SHP77 (cell line): ENCODE measurements at regions not wholly inside any gene's neighbourhood (a gene's known extent, or its start where the extent isn't known, plus 50 kb on each side); places are given as distances from the start of the nearest gene placed in this dataset.
"Not testable (repeated sequence)": the region's sequence is repeated elsewhere in the genome, so short reads cannot be mapped to it uniquely, and the experiment has no call there.

Source experiments
- DNase-seq, 2 experiments: peaks; one replicate each; lab custom pipeline; 2025; lab: John Stamatoyannopoulos, UW

DNA sequence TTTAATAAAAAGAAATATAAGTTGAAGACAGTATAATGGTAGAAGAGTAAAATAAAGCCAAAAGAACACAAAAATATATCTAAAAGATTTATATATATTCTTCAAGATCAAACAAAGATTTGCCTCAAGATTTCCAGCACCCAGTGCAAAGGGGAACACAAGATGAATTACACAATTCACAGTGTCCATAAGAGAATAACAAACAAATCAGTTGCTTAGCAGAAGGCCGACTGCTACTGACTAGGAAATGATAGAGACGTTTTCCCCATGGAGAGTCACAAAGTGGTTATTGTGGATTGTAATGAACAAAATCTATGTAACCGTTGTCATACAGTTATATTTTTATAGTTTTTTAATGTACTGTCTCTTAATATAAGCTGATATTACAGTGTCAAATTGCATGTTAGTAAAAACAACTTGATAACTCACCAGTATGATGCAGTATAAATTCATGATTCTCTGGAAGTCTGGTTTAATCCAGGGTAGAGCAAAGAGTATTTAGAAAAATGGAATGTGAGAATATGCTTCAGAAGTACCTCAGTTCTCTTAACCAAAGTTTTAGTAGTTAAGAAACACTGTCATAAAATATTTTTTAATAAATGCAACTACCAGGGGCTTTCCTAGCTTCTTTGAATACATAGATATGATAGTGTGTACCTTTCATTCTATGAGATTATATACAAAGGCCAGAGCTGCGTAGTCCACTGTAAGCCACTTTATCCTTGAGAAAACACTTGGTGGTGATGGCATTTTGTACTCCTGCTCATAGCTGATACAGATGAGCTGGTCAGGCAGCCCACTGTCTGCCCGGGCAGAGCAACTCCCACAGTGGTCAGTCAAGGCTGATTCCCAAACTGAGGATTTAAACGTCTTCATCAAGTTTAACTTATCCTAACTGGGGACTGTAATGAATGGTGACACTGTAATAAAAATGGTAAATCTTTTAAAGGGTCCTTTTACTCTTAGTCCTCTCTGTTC lies 180.5 kb upstream of the DTNA start:
- no peak for DNase-seq

DNA sequence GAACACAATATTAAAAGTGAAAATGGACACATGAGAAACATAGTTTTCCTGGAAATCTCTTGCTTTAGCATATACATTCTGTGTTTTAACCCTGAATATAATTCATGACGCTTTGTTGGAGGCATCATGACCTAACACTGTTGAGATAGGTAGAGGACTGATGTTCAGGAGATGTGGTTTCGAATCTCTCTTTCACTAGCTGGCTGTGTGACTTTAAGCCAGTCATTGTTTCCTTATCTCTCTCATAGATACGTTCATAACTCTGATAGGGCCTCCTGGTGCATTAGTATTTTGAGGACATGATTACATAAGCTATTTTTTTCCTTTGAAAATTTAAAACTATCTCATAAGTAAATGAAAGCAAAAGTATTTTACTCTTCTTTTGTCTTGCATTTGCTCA lies 179.0 kb upstream of the DTNA start:
- no peak for DNase-seq

DNA sequence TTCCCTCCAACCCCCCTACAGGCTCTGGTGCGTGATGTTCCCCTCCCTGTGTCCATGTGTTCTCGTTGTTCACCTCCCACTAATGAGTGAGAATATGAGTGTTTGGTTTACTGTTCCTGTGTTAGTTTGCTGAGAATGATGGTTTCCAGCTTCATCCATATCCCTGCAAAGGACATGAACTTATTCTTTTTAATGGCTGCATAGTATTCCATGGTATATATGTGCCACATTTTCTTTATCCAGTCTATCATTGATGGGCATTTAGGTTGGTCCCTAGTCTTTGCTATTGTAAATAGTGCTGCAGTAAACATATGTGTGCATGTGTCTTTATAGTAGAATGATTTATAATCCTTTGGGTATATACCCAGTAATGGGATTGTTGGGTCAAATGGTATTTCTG lies 175.5 kb upstream of the DTNA start:
- not testable (repeated sequence) for DNase-seq

DNA sequence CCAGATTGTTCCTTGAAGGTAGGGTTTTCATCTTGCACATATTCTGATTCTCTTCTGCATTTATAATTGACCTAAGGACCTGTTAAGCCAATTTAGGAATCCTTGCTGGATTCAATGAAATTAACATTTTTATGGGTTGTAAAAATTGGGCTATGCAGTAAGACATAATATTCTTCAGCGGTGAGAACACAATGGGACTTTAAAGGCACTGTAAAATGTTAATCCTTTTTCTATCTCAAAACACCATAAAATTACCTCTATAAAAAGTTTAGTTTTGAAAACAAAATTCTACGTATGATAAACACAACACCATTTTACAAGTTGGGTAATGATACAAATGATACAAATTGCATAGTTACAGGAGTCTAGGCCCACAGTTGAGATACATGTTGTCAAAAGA lies 169.2 kb upstream of the DTNA start:
- DNase-seq = no peak

DNA sequence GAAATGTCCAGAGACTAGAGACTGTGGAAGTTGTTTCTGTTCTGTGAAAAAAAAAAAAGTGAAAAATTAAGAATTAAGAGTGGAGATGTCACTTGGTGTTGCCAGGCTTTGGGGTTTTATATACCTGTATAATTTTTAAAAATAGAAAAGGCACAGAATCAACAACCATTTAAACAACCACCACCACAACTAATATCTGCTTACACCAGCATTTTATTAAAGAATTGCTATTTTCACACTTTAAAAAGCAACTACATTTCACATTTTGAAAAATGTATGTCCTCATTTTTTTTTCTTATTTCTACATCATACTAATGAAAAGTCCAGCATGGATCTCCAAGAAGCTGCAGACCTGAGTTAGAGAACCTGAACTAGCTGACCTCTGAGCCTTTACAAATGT lies 167.5 kb upstream of the DTNA start:
- no peak for DNase-seq

DNA sequence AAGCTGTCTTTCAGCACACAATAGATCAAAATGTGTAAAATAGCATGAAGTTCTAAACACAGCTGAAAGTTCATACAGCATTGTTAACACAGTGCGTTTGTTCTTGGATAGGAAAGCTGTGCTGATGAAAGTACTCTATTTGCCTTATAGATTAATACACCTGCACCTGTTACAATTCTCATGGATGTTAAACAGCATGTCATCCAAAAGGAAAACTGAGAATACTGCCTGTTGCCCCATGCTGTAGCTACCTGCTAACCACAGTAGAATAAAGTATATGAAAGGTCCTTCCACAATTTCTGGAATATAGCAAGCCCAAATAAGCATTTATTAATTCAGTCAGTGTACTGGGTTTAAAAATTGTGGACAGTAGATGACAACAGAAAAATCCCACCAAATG lies 166.7 kb upstream of the DTNA start:
- no peak for DNase-seq

DNA sequence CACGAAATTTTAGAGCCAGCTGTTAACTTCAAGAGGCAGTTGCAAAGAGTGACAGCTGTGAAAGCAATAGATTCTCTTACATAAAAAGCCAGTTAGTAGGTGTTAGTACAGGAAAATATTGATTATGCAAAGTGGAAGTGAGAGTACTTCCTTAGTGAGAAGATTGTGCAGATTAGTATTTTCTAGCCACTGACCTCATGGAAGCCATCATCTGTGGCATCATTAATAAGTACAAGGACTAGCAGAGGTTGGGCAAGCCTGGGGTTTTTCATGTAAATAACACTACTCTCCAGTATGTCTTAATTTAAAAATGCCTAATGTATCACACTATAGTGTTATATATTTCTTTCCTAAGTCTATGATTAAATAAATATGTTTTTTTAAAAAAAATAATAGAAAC lies 166.2 kb upstream of the DTNA start:
- peak; percentile 31 to 51 for DNase-seq

DNA sequence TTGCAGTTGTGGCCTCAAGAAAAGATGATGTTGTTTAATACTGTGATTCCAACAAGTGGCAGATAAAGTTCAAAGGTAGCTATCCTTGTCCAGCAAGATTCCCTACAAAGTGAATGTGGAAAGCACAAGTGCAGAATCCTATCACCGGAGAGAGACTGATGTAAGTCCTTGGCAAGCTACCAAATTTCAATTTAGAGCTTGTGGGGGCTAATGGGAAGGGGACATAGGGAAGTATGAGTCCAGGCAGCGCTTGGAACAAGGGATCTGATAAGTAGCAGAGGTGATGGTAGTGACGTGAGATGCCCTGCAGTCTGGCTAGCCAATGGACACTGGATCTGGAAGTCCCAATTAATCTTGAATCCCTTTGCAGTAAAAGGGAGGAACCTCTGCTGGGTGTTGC lies 165.2 kb upstream of the DTNA start:
- no peak for DNase-seq

DNA sequence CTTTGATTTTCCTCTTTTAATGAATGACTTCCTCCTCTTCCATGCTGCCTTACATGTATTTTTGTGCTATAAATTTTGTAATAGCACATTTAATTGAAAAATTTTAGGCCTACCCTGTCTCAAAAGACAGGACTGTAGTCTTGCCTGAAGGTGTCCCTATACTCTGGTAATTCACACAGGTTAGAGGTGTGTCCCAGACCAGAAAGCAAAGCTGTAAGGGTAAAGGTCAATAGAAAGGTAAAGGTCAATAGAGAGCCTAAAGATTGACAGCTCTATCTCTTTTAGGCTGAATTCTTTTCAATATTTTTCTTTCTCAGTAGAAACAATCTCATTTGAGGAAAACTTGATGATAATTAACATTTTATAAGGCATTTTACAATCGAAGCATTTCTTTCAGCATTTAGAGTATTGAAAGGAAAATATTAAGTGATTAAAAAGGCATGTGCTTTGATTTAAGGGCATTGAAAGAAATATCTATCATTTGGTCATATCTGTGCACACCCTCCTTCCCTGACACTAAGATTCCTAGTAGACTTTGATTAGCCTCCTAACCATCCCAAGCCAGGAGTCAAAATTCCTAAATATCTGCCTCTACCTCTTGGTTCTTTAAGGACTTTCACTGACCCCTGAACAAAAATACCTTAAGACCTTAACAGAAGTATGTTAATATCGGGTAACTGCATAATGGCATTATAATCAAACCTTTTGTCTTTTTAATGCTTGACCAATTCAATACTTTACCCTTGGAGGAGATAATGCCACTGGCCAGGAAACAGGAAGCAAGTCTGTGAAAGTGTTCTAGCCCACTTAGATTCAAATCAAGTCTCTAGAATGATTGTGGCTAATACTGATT lies 161.8 kb upstream of the DTNA start:
- DNase-seq = no peak

DNA sequence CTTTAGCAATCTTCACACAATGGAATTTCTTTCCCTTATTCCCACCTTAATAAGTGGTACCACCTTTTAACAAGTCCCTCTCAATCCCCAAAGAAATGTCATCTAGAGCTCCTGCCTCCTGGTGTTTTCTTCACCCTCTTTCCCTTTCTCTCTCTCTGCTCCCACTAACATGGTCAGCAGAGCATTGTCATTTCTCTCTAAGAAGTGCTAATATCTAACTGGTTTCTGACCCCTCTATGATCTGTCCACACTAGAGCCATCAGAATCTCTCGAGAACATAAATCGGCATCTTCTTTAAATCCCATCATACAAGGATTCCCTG lies 161.2 kb upstream of the DTNA start:
- no peak for DNase-seq

DNA sequence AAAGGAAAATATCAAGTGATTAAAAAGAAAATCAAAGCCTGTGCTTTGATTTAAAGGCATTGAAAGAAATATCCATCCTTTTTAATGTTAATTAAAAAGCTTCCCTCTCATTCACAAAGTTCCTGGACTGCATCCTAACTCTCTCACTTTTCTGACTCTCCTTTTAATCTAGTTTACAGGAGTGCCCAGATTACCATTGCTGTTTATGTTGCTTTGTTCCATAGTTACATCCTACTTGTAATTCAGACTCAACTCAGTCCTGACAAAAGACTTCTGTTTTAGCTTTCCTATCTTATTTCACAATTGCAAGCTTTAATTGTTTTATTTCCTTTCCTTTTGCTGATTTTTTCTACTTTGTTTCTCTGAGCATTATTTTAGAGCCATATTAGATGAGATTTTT lies 160.7 kb upstream of the DTNA start:
- no peak for DNase-seq

DNA sequence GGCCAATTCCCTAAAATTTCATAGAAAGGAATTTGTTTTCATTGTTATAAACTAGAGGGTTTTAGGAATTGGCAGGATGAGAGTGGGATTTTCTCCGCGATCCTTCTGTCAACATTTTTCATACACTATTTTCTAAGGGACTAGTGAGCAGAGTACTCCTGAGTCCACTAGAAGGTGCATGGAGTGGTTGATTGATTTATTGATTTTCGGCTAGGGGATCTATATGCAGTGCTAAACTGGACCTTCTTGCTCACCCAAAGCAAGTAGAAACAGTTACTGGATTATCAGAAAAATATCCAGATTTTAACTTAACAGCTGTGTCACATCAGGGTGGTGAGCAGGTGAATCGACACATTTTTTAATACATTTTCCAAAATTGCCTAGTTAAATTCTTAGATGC lies 159.9 kb upstream of the DTNA start:
- no peak for DNase-seq

DNA sequence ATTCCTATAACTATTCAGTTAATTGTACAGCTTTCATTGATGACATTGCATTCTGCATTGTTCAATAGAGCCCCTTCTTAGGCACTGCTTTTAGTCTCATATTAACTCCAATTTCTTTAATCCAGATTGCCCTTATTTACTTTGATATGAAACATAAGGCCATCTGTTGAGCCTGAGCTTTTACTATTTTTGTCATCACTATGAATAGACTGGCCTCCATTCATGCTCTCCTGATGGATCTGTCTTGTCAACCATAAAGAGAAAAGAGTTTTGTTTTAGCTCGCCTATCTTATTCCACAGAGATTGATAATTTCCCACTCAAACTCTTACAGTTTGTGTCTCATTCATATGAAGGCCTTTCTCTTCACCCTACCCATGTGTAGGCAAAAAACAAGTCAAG lies 159.2 kb upstream of the DTNA start:
- no peak for DNase-seq

DNA sequence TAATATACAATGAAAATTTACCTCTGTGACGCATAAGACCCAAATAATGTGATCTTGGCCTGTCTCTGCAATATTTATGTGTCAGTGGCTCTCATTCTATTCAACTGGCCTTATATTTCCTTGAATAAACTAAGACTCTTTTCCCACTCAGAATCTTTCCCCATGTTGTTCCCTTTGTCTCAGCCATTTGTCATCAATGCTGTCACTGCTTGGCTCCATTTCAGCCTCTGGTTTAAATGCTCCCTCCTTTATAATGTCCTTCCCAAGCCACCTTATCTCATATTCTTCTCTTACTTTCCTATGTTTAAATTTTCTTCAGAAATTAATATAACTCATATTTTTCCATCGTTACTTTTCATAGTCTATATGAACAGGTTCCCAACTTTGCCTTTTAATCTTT lies 158.3 kb upstream of the DTNA start:
- no peak for DNase-seq

DNA sequence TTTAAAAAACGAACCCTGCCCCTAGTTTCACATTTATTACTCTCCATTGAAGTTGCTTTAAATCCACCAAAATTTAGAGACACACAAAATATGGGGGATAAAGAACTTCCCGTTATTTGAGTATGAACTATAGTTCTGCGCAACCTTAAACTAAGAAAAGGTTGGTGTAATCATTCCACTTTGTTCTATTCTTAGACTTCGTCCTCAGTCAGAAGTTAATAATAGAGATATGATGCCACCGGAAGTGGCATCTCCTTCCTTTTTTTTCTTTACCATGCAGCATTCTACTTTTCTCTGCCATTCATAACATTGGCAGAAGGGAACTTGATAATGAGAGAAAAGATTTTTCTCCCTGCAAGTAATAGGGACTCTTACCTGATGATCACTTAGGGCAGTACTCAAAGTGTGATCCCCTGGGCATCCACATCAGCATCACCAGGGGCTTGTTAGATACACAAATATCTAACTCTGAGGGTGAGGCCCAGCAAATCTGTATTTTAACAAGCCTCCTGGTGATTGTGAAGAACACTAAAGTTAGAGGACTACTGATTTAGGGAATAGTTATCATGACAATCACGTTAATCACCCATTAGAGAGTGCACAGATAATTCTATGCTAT lies 147.7 kb upstream of the DTNA start:
- DNase-seq = no peak

DNA sequence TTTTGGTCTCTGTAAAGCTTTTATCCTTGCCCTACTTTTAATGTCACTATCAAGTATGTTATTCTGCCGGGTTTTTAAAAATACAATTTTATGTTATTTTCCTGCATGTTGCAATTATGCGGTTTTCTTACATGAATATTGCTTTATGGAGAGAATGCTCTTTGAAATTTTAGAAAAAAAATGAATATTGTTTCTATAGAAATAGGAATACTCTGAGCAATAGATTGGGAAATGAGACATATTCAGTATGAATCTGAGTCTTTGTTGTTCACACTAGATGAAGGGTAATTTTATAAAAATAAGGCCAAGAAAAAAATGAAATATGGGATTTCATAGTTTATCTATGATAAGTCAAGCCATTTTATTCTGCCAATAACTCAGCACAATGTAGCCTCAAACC lies 142.2 kb upstream of the DTNA start:
- DNase-seq = no peak

DNA sequence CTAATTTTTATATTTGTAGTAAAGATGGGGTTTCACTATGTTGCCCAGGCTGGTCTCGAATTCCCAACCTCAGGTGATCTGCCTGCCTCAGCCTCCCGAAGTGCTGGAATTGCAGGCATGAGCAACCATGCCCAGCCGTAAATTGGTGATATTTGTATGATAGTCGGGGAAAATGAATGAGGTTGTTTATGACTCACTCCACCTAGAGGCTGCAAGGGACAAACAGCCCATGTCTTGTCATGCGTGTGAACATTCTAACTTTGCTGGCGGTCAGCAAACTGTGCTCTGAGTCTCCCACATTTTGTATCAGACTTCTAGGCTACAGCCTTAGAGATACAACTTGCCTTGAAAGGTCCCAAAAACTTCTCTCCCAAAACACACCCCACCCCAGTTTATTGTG lies 133.5 kb upstream of the DTNA start:
- no peak for DNase-seq

DNA sequence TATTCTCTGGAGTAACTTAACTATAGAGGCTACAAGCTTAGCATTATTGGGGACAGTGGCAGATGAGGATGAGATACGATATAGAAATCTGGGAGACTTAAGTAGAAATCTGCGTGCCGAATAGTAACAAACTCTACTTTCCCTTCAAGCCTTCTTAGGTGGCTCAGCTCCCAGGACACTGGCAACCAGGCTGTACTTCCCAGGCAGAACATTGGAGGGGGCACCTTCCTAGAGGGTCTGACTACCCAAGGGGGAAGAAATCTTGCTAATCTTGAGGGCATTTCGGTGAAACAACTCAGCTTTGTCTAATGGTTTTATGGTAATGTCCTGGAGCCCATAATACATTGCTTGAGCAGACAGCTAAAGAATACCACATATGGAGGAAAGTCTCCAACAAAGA lies 126.2 kb upstream of the DTNA start:
- no peak for DNase-seq

DNA sequence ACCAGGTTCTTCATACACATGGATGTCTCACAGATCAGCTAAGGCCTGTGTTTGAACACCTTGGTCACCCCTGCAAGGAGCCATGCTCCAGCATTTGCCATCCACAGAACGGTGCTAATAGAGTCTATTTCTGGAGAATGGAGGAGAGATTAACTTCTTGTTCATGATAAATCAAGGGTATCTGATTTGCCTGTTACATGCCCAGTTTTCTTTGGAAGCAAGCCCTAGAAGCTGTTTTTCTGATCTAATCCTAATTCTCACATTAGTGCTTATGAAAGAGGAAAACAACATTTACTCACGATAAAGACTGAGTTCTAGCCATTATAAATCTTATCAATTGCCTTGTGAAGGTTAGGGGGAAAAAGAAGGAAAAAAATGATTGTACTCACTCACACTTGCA lies 119.6 kb upstream of the DTNA start:
- DNase-seq = no peak

DNA sequence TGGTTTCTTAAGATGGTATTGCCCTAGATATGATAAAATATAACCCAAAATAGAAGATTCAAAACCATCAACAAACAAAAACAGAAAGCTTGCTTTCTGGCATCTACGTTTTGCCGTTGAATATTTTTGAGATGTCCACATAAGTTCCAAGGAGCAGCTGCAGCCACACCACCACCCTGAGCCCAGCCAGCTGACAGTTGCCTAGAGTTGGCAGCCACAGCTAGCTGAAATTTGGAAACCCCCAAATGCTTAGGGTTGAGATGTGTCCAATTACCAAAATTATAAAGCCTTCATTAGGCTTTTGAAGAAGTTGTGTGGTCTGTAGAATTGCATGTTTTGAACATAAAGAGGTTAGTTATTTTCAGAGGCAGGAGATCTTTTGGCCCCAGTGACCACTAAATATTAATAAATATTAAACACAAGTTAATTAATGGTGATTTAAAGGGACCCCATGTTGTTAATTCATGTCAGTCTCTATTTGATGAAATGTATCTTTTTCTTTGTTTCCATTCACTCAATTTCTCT lies 118.1 kb upstream of the DTNA start:
- no peak for DNase-seq

DNA sequence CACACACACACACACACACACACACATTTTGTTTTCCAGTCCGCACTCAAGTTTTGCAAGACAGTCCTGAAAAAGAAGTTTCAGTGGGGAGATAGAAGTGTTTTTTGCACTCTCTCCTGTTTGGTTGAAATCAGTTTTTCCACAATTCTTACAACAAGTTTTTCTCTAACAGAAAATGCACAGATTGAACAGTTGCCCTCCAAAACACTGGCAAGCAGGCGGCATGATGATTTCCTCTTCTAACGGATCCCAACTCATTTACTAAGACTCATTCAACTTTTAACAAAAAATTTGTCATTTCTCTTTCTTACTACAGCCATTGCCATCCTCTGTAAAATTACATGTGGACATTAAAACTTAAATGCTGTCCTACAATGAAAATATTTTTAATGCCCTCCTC lies 117.6 kb upstream of the DTNA start:
- DNase-seq = no peak

DNA sequence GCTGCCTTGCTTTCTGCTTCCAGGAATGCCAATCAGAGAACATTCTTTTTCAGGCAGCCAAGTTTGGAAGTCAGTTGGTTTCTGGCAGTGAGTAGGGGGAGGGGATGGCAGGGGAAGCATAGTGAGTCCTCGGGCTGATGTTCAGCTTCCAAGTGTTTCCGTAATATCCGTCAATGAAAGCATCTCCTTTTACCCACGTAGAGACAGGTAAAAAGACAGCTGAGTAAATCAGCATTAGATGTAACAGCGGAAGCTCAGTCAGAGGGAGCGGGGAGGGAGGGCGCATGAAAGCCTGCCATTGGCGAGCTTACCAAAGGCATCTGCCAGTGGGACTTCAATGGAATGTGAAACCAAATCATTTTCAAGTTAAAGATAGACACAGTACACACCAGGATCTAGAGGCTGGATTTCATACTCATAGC lies 117.1 kb upstream of the DTNA start:
- DNase-seq = peak; percentile 82 to 86

DNA sequence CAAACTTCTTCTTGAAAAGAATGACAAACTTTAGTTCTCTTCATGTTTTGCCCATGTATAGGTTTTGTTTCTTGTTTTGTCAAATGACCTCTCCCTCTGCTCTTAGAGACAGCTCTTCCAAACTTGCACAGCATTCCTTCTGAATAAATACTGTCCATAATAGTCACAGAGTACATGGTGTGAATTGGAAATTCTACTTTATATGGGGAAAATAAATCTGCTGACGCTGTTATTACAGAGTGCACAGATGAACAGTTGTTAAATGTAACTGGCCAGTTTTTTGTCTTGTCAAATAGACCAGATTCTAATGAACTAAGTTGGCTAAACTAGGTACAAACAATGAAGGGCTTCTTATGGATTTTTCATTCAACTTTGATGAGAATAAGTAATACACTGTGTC lies 115.8 kb upstream of the DTNA start:
- no peak for DNase-seq
